IMR-90 (cell line): ENCODE measurements at regions not wholly inside any gene's neighbourhood (a gene's known extent, or its start where the extent isn't known, plus 50 kb on each side); places are given as distances from the start of the nearest gene placed in this dataset.

Source experiments
- ATAC-seq: fragments of 200-7000 bp; cut with Tn5 transposase; 2 replicates; pipeline ENCODE4 v1.9.1; 2020; ENCODE audit warnings: low read depth, mild to moderate bottlenecking, moderate library complexity
- BruUV-seq: library from RNA; stranded (reverse); fragments of 400-500 nt; replicated peaks from 2 replicates; lab custom pipeline; 2021; lab: Mats Ljungman, UMichigan
- CTCF ChIA-PET: fragments of 300-600 bp; formaldehyde crosslinking; extraction: SDS; loops from one replicate; lab custom pipeline; 2021; ENCODE audit warnings: antibody characterized with exemption; lab: Yijun Ruan, JAX
- POLR2A ChIA-PET: fragments of 300-600 bp; sonication (Branson Sonifier 250); formaldehyde crosslinking; loops from one replicate; lab custom pipeline; 2022; ENCODE audit warnings: antibody characterized with exemption; ENCODE audit not compliant: unreplicated experiment; lab: Charles Lee
- DNase-seq: peaks from one replicate; pipeline ENCODE4 v3.0.0; 2013
- H2AFZ ChIP-seq: replicated peaks from 2 replicates; pipeline ENCODE3; 2013; ENCODE audit warnings: low read length, mild to moderate bottlenecking; ENCODE audit not compliant: poor library complexity
- H2AK5ac ChIP-seq: 2 replicates; pipeline ENCODE4 v1.6.1; 2013; ENCODE audit warnings: low read depth, low read length, inconsistent platforms
- H2AK9ac ChIP-seq: replicated peaks from 2 replicates; pipeline ENCODE3; 2013; ENCODE audit warnings: mild to moderate bottlenecking, low read depth, low read length, moderate library complexity; ENCODE audit not compliant: poor library complexity
- H2BK120ac ChIP-seq: 2 replicates; pipeline ENCODE4 v1.6.1; 2013; ENCODE audit warnings: low read depth, low read length, inconsistent platforms
- H2BK15ac ChIP-seq: 3 replicates; pipeline ENCODE4 v1.6.1; 2013; ENCODE audit warnings: low read depth, low read length, inconsistent platforms
- H2BK20ac ChIP-seq: 2 replicates; pipeline ENCODE4 v1.6.1; 2013; ENCODE audit warnings: low read depth, mild to moderate bottlenecking, inconsistent platforms, low read length, moderate library complexity
- H2BK5ac ChIP-seq: 2 replicates; pipeline ENCODE4 v1.6.1; 2013; ENCODE audit warnings: mild to moderate bottlenecking, low read depth, low read length, inconsistent platforms; ENCODE audit not compliant: poor library complexity, severe bottlenecking
- H3K14ac ChIP-seq: replicated peaks from 2 replicates; pipeline ENCODE4 v1.6.1; 2013; ENCODE audit warnings: low read depth, low read length, inconsistent platforms
- H3K18ac ChIP-seq: 2 replicates; pipeline ENCODE4 v1.6.1; 2013; ENCODE audit warnings: low read depth, low read length, control low read depth
- H3K23ac ChIP-seq: 2 replicates; pipeline ENCODE4 v1.6.1; 2013; ENCODE audit warnings: low read depth, low read length, inconsistent platforms
- H3K27ac ChIP-seq: 2 replicates; pipeline ENCODE4 v1.5.1; 2013; ENCODE audit warnings: mild to moderate bottlenecking, control low read depth, low read length; ENCODE audit not compliant: insufficient read depth
- H3K27me3 ChIP-seq: 2 replicates; pipeline ENCODE4 v1.6.1; 2013; ENCODE audit warnings: low read length; ENCODE audit not compliant: control insufficient read depth, insufficient read depth
- H3K36me3 ChIP-seq: 2 replicates; pipeline ENCODE4 v1.6.1; 2013; ENCODE audit warnings: low read length, mixed read lengths; ENCODE audit not compliant: control insufficient read depth, insufficient read depth
- H3K4ac ChIP-seq: 2 replicates; pipeline ENCODE4 v1.6.1; 2013; ENCODE audit warnings: low read depth, low read length, inconsistent platforms
- H3K4me1 ChIP-seq: 2 replicates; pipeline ENCODE4 v1.6.1; 2013; ENCODE audit warnings: low read length, mixed read lengths; ENCODE audit not compliant: control insufficient read depth, insufficient read depth
- H3K4me2 ChIP-seq: 2 replicates; pipeline ENCODE4 v1.6.1; 2013; ENCODE audit warnings: low read depth, mild to moderate bottlenecking, control low read depth, low read length, moderate library complexity
- H3K4me3 ChIP-seq: 2 replicates; pipeline ENCODE4 v1.5.1; 2013; ENCODE audit warnings: low read depth, mild to moderate bottlenecking, control low read depth, low read length, moderate library complexity; ENCODE audit not compliant: insufficient read depth
- H3K56ac ChIP-seq: 2 replicates; pipeline ENCODE4 v1.6.1; 2013; ENCODE audit warnings: low read length, inconsistent platforms; ENCODE audit not compliant: insufficient read depth; ENCODE audit errors: extremely low read depth
- H3K79me1 ChIP-seq, 2 experiments: 2 replicates each; pipeline ENCODE4 v1.6.1; 2013; ENCODE audit warnings: low read length in 2 of 2, inconsistent platforms in 1 of 2, low read depth in 1 of 2
- H3K9ac ChIP-seq: 2 replicates; pipeline ENCODE4 v1.6.1; 2013; ENCODE audit warnings: low read depth, low read length, control low read depth
- H3K9me1 ChIP-seq: 2 replicates; pipeline ENCODE4 v1.6.1; 2013; ENCODE audit warnings: low read length, inconsistent platforms; ENCODE audit not compliant: insufficient read depth
- H3K9me3 ChIP-seq: 2 replicates; pipeline ENCODE4 v1.6.1; 2013; ENCODE audit warnings: low read length; ENCODE audit not compliant: control insufficient read depth, insufficient read depth
- H4K20me1 ChIP-seq: 2 replicates; pipeline ENCODE4 v1.6.1; 2013; ENCODE audit warnings: low read length, inconsistent platforms; ENCODE audit not compliant: insufficient read depth
- H4K5ac ChIP-seq: 2 replicates; pipeline ENCODE4 v1.6.1; 2013; ENCODE audit warnings: mild to moderate bottlenecking, low read depth, low read length, control low read depth
- H4K8ac ChIP-seq, 2 experiments: 2 replicates each; pipeline ENCODE4 v1.6.1; 2013; ENCODE audit warnings: low read depth in 2 of 2, low read length in 2 of 2, control low read depth in 1 of 2, inconsistent platforms in 1 of 2
- H4K91ac ChIP-seq: 2 replicates; pipeline ENCODE4 v1.6.1; 2013; ENCODE audit warnings: low read depth, low read length, inconsistent platforms; ENCODE audit not compliant: insufficient read depth
- BHLHE40 ChIP-seq: fragments of 150-350 bp; IDR thresholded peaks from 2 replicates; pipeline ENCODE4 v1.6.1; 2016; ENCODE audit warnings: mild to moderate bottlenecking, low read depth, low read length
- CEBPB ChIP-seq: IDR thresholded peaks from 2 replicates; pipeline ENCODE4 v1.6.1; 2012; ENCODE audit warnings: low read depth, low read length, improper control_type of control experiment
- CHD1 ChIP-seq: IDR thresholded peaks from 2 replicates; pipeline ENCODE4 v1.6.1; 2012; ENCODE audit warnings: low read depth, low read length, improper control_type of control experiment
- CTCF ChIP-seq: conservative IDR thresholded peaks from 2 replicates; pipeline ENCODE4 v1.5.1; 2012; ENCODE audit warnings: mild to moderate bottlenecking, low read depth, low read length, improper control_type of control experiment
- ELK1 ChIP-seq: fragments of 150-350 bp; IDR thresholded peaks from 2 replicates; pipeline ENCODE4 v1.6.1; 2016; ENCODE audit warnings: low read depth, mild to moderate bottlenecking, low read length, moderate library complexity, borderline replicate concordance
- FOS ChIP-seq: fragments of 150-350 bp; IDR thresholded peaks from 2 replicates; pipeline ENCODE4 v1.6.1; 2016; ENCODE audit warnings: low read depth, low read length
- MAFK ChIP-seq: IDR thresholded peaks from 2 replicates; pipeline ENCODE4 v1.6.1; 2012; ENCODE audit warnings: low read depth, low read length, improper control_type of control experiment
- MAZ ChIP-seq: IDR thresholded peaks from 2 replicates; pipeline ENCODE4 v1.6.1; 2012; ENCODE audit warnings: low read depth, mild to moderate bottlenecking, low read length, improper control_type of control experiment, moderate library complexity, borderline replicate concordance
- MXI1 ChIP-seq: IDR thresholded peaks from 2 replicates; pipeline ENCODE4 v1.6.1; 2012; ENCODE audit warnings: low read depth, mild to moderate bottlenecking, low read length, moderate library complexity, borderline replicate concordance
- NFE2L2 ChIP-seq: fragments of 150-350 bp; IDR thresholded peaks from 2 replicates; pipeline ENCODE4 v1.6.1; 2016; ENCODE audit warnings: low read depth, mild to moderate bottlenecking, low read length
- POLR2A ChIP-seq: IDR thresholded peaks from 2 replicates; pipeline ENCODE4 v1.6.1; 2012; ENCODE audit warnings: mild to moderate bottlenecking, low read depth, low read length
- RAD21 ChIP-seq: IDR thresholded peaks from 2 replicates; pipeline ENCODE4 v1.6.1; 2012; ENCODE audit warnings: low read length, improper control_type of control experiment
- RCOR1 ChIP-seq: IDR thresholded peaks from 2 replicates; pipeline ENCODE4 v1.6.1; 2012; ENCODE audit warnings: mild to moderate bottlenecking, low read length, improper control_type of control experiment; ENCODE audit not compliant: insufficient replicate concordance
- RFX5 ChIP-seq: IDR thresholded peaks from 2 replicates; pipeline ENCODE4 v1.8.0; 2012; ENCODE audit warnings: low read depth, mild to moderate bottlenecking, low read length, moderate library complexity
- SMC3 ChIP-seq: fragments of 150-350 bp; IDR thresholded peaks from 2 replicates; pipeline ENCODE4 v1.6.1; 2016; ENCODE audit warnings: low read depth, mild to moderate bottlenecking, antibody characterized with exemption, low read length, moderate library complexity
- USF2 ChIP-seq: fragments of 150-350 bp; IDR thresholded peaks from 2 replicates; pipeline ENCODE4 v1.6.1; 2017; ENCODE audit warnings: mild to moderate bottlenecking, antibody characterized with exemption, low read length, low read depth
- WGBS, 2 experiments: methylation state at CpG; one replicate each; pipeline versions ENCODE4 v1.1.5 to v1.1.7; 2013; ENCODE audit warnings: missing lambda C conversion rate in 2 of 2; ENCODE audit not compliant: insufficient read length in 1 of 2; ENCODE audit errors: extremely low coverage in 2 of 2; 5-methylcytosine and 5-hydroxymethylcytosine counted together
- dilution Hi-C: fragments of 300-500 bp; cut with HindIII; formaldehyde crosslinking; loops from one replicate; pipeline ENCODE4 v1.14.3; 2018; ENCODE audit warnings: low sequenced_read_pairs; ENCODE audit not compliant: unreplicated experiment
- in situ Hi-C: fragments of 300-500 bp; cut with MboI; formaldehyde crosslinking; loops from 3 replicates; pipeline ENCODE4 v1.14.3; 2019; ENCODE audit warnings: low sequenced_read_pairs, inconsistent platforms, mixed read lengths
- intact Hi-C: fragments of 100-400 bp; cut with micrococcal nuclease; formaldehyde crosslinking; loops from 2 replicates; pipeline ENCODE4 v1.10.0; 2022

GRCh38 chr3:194287977-194288706, 63.0 kb downstream of the CPN2 start:
- no peak overlapping the region for H4K91ac ChIP-seq
- dilution Hi-C loops, result no loop called here

More at GRCh38 chr3:194287977-194288706, 63.0 kb downstream of the CPN2 start:
- ATAC-seq (no peak), DNase-seq (no peak)
- POLR2A ChIA-PET, result no interaction called here
- no peak overlapping the region for H3K56ac ChIP-seq
- CTCF ChIA-PET, result no interaction called here
- H4K5ac ChIP-seq, result no peak overlapping the region
- WGBS, 2 experiments, result 80% methylated on average over 2 of the region's 5 CpGs; no CpG with 5 or more reads in 1 of the 2 experiments
- H3K79me1 ChIP-seq, result no peaks in the 10 kb centered on the region
- no peak overlapping the region for H3K23ac ChIP-seq
- in situ Hi-C loops, result no loop called here
- H3K27ac ChIP-seq, result no peak overlapping the region
- no peak overlapping the region for H3K9ac ChIP-seq
- no peak overlapping the region for H2AFZ ChIP-seq
- H3K9me1 ChIP-seq, result no peaks in the 10 kb centered on the region
- TF ChIP-seq BHLHE40 (no peak), MXI1 (no peak), SMC3 (no peak), MAZ (no peak), CEBPB (no peak), POLR2A (no peak), CHD1 (no peak), CTCF (no peak), NFE2L2 (no peak), MAFK (no peak), RCOR1 (no peak), RAD21 (no peak), RFX5 (no peak), FOS (no peak), ELK1 (no peak), USF2 (no peak)
- H3K4me3 ChIP-seq, result no peak overlapping the region
- no peak overlapping the region for H4K8ac ChIP-seq
- H2AK9ac ChIP-seq, result no peak overlapping the region
- BruUV-seq, result no TSS peak
- H3K27me3 ChIP-seq, result peaks cover 37% of the 10 kb centered on the region
- H2BK120ac ChIP-seq, result no peak overlapping the region
- no peak overlapping the region for H2BK5ac ChIP-seq
- H3K14ac ChIP-seq, result no peak overlapping the region
- no peaks in the 10 kb centered on the region for H3K4me1 ChIP-seq
- no peak overlapping the region for H2BK20ac ChIP-seq
- H3K4me2 ChIP-seq, result no peak overlapping the region
- H3K9me3 ChIP-seq, result no peaks in the 10 kb centered on the region
- H3K4ac ChIP-seq, result no peak overlapping the region
- no peak overlapping the region for H2AK5ac ChIP-seq
- intact Hi-C loops, result no loop called here
- H3K18ac ChIP-seq, result no peak overlapping the region
- H4K20me1 ChIP-seq, result no peaks in the 10 kb centered on the region
- H3K36me3 ChIP-seq, result no peaks in the 10 kb centered on the region
- H2BK15ac ChIP-seq, result no peak overlapping the region
